ENCODE measurements at regions not wholly inside any gene's neighbourhood (a gene's known extent, or its start where the extent isn't known, plus 50 kb on each side); places are given as distances from the start of the nearest gene placed in this dataset.

DNA sequence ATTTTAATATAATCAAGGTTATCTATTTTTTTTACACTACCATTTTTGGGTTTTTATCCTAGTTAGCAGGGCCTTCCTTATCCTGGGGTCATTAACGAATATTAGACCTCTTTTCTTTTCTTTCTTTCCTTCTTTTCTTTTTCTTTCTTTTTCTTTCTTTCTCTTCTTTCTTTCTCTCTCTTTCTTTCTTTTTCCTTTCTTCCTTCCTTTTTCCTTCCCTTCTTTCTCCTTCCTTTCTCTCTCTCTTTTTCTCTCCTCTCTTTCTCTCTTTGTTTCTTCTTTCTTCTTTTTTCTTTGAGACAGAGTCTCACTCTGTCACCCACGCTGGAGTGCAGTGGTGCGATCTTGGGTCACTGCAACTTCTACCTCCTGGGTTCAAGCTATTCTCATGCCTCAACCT is 120.4 kb upstream of the PDE7B start:
- TF ChIP-seq, protein P1, sequence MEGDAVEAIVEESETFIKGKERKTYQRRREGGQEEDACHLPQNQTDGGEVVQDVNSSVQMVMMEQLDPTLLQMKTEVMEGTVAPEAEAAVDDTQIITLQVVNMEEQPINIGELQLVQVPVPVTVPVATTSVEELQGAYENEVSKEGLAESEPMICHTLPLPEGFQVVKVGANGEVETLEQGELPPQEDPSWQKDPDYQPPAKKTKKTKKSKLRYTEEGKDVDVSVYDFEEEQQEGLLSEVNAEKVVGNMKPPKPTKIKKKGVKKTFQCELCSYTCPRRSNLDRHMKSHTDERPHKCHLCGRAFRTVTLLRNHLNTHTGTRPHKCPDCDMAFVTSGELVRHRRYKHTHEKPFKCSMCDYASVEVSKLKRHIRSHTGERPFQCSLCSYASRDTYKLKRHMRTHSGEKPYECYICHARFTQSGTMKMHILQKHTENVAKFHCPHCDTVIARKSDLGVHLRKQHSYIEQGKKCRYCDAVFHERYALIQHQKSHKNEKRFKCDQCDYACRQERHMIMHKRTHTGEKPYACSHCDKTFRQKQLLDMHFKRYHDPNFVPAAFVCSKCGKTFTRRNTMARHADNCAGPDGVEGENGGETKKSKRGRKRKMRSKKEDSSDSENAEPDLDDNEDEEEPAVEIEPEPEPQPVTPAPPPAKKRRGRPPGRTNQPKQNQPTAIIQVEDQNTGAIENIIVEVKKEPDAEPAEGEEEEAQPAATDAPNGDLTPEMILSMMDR (IDR thresholded peaks at IDR 0.05): no peak

DNA sequence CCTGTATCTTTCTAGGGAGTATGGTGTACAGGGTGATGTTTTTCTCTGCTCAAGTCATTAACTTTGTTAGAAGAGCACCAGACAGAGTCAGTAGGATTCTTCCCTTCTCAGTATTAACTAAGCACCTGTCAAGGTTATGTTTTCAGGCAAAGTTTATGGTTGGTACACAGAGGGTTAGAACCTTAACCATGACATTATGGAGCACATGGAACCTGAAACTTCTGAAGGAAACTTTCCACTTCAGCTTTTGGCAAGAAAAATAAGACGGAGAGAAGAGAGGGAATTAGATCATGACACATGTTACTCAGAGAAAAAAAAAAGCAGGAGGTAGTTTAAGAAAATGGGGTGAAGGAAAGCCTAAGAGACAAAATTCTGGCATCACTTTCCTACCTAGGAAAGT is 112.9 kb upstream of the PDE7B start:
- TF ChIP-seq, protein P1 (IDR thresholded peaks at IDR 0.05): no peak

DNA sequence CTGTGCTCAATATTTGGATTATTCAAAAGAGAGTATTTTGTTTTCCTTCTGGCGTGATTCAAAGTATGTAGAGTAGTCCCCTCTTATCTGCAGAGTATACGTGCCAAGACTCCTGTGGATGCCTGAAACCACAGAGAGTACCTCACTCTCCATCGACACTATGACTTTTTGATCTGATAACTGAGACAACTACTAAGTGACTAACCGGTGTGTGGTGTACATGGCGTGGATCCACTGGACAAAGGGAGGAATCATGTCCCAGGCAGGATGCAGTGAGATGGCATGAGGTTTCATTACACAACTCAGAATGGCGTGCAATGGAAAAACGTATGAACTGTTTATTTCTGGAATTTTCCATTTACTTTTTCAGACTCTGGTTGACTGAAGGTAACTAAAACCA is 112.2 kb upstream of the PDE7B start:
- TF ChIP-seq, protein P1 (IDR thresholded peaks at IDR 0.05): no peak

DNA sequence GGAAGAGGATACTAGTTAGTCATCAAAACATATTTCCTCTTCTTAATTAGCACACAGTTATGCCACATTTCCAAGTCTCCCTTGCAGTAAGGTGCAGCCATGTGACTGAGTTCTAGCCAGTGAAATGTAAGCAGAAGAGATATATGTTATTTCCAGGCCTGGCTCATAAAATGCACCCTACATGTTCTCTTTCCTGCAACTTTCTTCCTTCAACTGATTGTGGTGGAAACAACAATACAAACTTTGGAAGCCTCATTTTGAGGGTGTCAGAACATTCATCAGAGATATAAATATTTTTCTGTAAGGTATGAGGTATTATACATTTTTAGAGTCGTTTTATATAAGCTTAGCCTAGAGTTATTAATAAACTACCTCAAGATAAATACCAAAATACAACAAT is 110.9 kb upstream of the PDE7B start:
- TF ChIP-seq, protein P1 (IDR thresholded peaks at IDR 0.05): no peak

DNA sequence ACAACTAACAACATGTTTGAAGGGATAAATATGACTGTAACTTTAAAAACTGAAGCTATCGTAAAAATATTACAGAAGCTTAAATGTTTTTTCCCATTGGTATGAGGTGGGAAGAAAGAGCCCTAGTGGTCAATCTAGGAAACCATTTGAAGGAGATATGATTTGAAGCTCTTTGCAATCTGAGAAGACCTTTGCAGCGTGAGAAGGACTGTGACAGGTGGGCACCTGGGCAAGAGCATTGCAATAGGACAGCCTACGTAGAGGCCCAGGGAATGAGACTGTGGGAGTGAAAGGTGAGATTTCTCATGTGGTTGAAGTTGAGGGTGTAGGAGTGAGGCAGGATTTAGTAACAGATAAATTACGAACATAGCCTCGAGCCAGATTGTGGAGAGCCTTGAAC is 108.0 kb upstream of the PDE7B start:
- TF ChIP-seq, protein P1 (IDR thresholded peaks at IDR 0.05): no peak

DNA sequence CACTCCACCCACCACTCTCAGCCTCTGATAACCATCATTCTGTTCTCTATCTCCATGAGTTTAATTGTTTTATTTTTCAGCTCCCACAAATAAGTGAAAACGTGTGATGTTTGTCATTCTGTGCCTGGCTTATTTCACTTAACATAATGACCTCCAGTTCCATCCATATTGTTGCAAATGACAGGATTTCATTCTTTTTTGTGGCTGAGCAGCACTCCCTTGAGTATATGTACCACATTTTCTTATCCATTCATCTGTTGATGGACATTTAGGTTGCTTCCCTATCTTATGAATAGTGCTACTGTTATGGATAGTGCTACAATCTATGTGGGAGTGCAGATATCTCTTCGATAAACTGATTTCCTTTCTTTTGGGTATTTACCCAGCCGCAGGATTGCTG is 103.3 kb upstream of the PDE7B start:
- TF ChIP-seq, protein P1 (IDR thresholded peaks at IDR 0.05): no peak

DNA sequence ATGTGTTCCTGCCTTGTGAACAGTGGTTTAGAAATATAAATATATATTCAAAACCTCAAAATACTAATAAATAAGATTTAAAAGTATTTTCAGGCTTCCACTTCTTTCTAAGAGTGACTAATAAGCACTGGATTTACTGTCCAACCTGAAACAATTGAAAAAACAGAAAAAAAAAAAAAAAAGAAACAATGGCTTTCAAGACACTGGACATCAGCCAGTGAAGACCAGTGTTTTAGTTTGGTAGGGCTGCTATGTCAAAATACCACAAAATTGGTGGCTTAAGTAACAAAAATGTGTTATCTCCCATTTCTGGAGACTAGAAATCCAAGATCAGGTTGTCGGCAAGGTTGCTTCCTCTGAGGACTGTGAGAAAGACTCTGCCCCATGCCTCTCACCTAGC is 101.4 kb upstream of the PDE7B start:
- TF ChIP-seq, protein P1 (IDR thresholded peaks at IDR 0.05): no peak

DNA sequence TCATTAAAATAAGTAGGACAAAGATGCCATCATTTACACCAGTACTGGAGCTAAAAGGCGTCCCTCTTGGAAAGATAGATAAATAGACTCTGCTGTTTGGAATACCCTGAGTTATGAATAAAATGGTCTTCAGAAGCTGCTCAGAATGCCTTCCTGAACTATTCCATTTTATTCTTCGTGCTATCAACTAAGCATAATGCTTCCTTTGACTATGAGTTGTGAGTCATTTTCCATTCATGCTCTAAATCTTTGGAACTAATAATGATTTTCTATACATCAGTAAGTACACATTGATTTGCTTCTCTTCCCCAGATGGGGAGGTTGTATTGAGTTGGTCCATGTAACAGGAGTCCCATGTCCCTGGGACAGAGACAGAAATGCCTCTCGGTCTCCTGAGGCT is 98.3 kb upstream of the PDE7B start:
- TF ChIP-seq, protein P1 (IDR thresholded peaks at IDR 0.05): no peak

Data from LNCAP (cell line).